GM21447 (cell line): ENCODE measurements at regions not wholly inside any gene's neighbourhood (a gene's known extent, or its start where the extent isn't known, plus 50 kb on each side); places are given as distances from the start of the nearest gene placed in this dataset.
"Not testable (repeated sequence)": the region's sequence is repeated elsewhere in the genome, so short reads cannot be mapped to it uniquely, and the experiment has no call there.

Experiments
- ATAC-seq: cut with Tn5 transposase; IDR thresholded peaks from one replicate; pipeline ENCODE4 v1.9.1; 2021; ENCODE audit not compliant: unreplicated experiment

- ATAC-seq = no peak
These were observed 725.7 kb downstream of the USP25 start for GRCh38 chr21:16455526-16455925.

- ATAC-seq = no peak
These were observed 726.2 kb downstream of the USP25 start for GRCh38 chr21:16455978-16456377.

- no peak for ATAC-seq
These were observed 727.7 kb downstream of the USP25 start for GRCh38 chr21:16457498-16457897.

- ATAC-seq = no peak
These were observed 731.2 kb downstream of the USP25 start for GRCh38 chr21:16460936-16461335.

- not testable (repeated sequence) for ATAC-seq
These were observed 734.6 kb downstream of the USP25 start for GRCh38 chr21:16464211-16464889.

GRCh38 chr21:16468184-16468583 is 738.4 kb downstream of the USP25 start:
- no peak for ATAC-seq

- no peak for ATAC-seq
These were observed 744.2 kb downstream of the USP25 start for GRCh38 chr21:16473988-16474387.

- ATAC-seq = no peak
These were observed 746.5 kb downstream of the USP25 start for GRCh38 chr21:16476056-16476825.

- ATAC-seq = no peak
These were observed 758.3 kb downstream of the USP25 start for GRCh38 chr21:16488042-16488441.

GRCh38 chr21:16492356-16492755 is 762.6 kb downstream of the USP25 start:
- ATAC-seq = no peak

GRCh38 chr21:16492892-16493291 is 763.1 kb downstream of the USP25 start:
- no peak for ATAC-seq

GRCh38 chr21:16496609-16497008 is 766.8 kb downstream of the USP25 start:
- ATAC-seq = no peak

GRCh38 chr21:16500271-16500670 is 770.5 kb downstream of the USP25 start:
- no peak for ATAC-seq

GRCh38 chr21:16502273-16502672 is 772.5 kb downstream of the USP25 start:
- ATAC-seq = no peak

- ATAC-seq = no peak
These were observed 773.1 kb downstream of the USP25 start for GRCh38 chr21:16502897-16503296.

- ATAC-seq = no peak
These were observed 774.5 kb downstream of the USP25 start for GRCh38 chr21:16504281-16504680.

- ATAC-seq = no peak
These were observed 775.0 kb downstream of the USP25 start for GRCh38 chr21:16504766-16505165.

- ATAC-seq = no peak
These were observed 779.7 kb downstream of the USP25 start for GRCh38 chr21:16509476-16509875.

GRCh38 chr21:16514316-16514715 is 784.5 kb downstream of the USP25 start:
- no peak for ATAC-seq

- ATAC-seq = no peak
These were observed 787.6 kb downstream of the USP25 start for GRCh38 chr21:16517383-16517782.

- ATAC-seq = no peak
These were observed 789.3 kb downstream of the USP25 start for GRCh38 chr21:16519036-16519435.

GRCh38 chr21:16519644-16520043 is 789.9 kb downstream of the USP25 start:
- no peak for ATAC-seq

GRCh38 chr21:16522548-16522947 is 792.8 kb downstream of the USP25 start:
- no peak for ATAC-seq
